ENCODE measurements at regions not wholly inside any gene's neighbourhood (a gene's known extent, or its start where the extent isn't known, plus 50 kb on each side); places are given as distances from the start of the nearest gene placed in this dataset.

- RAD21 ChIA-PET (ENCODE audit: low non-redundant PET in 1 of 2, low total read pairs in 2 of 2, uncharacterized antibody in 2 of 2, unreplicated experiment in 2 of 2): no interaction called here
- BruUV-seq (replicated peaks): no TSS peak
- DNase-seq (ENCODE audit: low read depth, low spot score): no peak
These were observed 480.7 kb downstream of the CSNK1G3 start for GRCh38 chr5:123992641-123993040.

GRCh38 chr5:123987956-123988355, 476.0 kb downstream of the CSNK1G3 start:
- no peaks in the 10 kb centered on the region for H3K4me1 ChIP-seq (ENCODE audit: control insufficient read depth in 1 of 2, insufficient read depth in 2 of 2, low read length in 2 of 2)
- ATAC-seq (no peak), DNase-seq (ENCODE audit: low read depth, low spot score) (no peak)
- H3K4me2 ChIP-seq (ENCODE audit: low read length): no peak overlapping the region
- no peaks in the 10 kb centered on the region for H3K9me2 ChIP-seq (ENCODE audit: insufficient read depth)
- H3K36me3 ChIP-seq (ENCODE audit: control insufficient read depth in 1 of 2, insufficient read depth in 2 of 2, low read length in 2 of 2): no peaks in the 10 kb centered on the region
- H2AFZ ChIP-seq (ENCODE audit: low read depth, low read length, poor library complexity, severe bottlenecking): no peak overlapping the region
- no TSS peak for BruUV-seq (replicated peaks)
- H3K9ac ChIP-seq (ENCODE audit: low read length): no peak overlapping the region
- TF ChIP-seq RAD21 (IDR thresholded peaks at IDR 0.05; ENCODE audit: low read depth) (no peak), SIN3A (IDR thresholded peaks at IDR 0.05; ENCODE audit: low read depth) (no peak), MAX (IDR thresholded peaks at IDR 0.05) (no peak), JUND (IDR thresholded peaks at IDR 0.05) (no peak), SP1 (IDR thresholded peaks at IDR 0.05; ENCODE audit: low read depth) (no peak)
- ChIA-PET CTCF (no interaction called here), RAD21 (ENCODE audit: low non-redundant PET in 1 of 2, low total read pairs in 2 of 2, uncharacterized antibody in 2 of 2, unreplicated experiment in 2 of 2) (no interaction called here), POLR2A (no interaction called here)
- H3K27ac ChIP-seq (ENCODE audit: low read depth, low read length): no peak overlapping the region
- intact Hi-C loops (cut with micrococcal nuclease): no loop called here
- no peak overlapping the region for H3K4me3 ChIP-seq (replicated peaks in 1 of 2; ENCODE audit: low read depth in 1 of 2, low read length in 2 of 2)
- no peaks in the 10 kb centered on the region for H4K20me1 ChIP-seq (ENCODE audit: insufficient read depth)
- H3K79me2 ChIP-seq (ENCODE audit: insufficient read depth, low read length): no peaks in the 10 kb centered on the region
- no peaks in the 10 kb centered on the region for H3K27me3 ChIP-seq (ENCODE audit: insufficient read depth, low read length)
- no peaks in the 10 kb centered on the region for H3K9me3 ChIP-seq (ENCODE audit: control insufficient read depth in 1 of 2, insufficient read depth in 1 of 2, low read depth in 1 of 2, low read length in 2 of 2)

More at GRCh38 chr5:123992641-123993040, 480.7 kb downstream of the CSNK1G3 start:
- Histone ChIP-seq H4K20me1 (ENCODE audit: insufficient read depth) (no peaks in the 10 kb centered on the region), H3K79me2 (ENCODE audit: insufficient read depth, low read length) (no peaks in the 10 kb centered on the region), H3K27me3 (ENCODE audit: insufficient read depth, low read length) (no peaks in the 10 kb centered on the region), H3K9me3 (ENCODE audit: control insufficient read depth in 1 of 2, insufficient read depth in 1 of 2, low read depth in 1 of 2, low read length in 2 of 2) (no peaks in the 10 kb centered on the region), H3K4me3 (replicated peaks in 1 of 2; ENCODE audit: low read depth in 1 of 2, low read length in 2 of 2) (no peak overlapping the region), H3K27ac (ENCODE audit: low read depth, low read length) (no peak overlapping the region), H3K4me2 (ENCODE audit: low read length) (no peak overlapping the region), H3K36me3 (ENCODE audit: control insufficient read depth in 1 of 2, insufficient read depth in 2 of 2, low read length in 2 of 2) (no peaks in the 10 kb centered on the region), H2AFZ (ENCODE audit: low read depth, low read length, poor library complexity, severe bottlenecking) (no peak overlapping the region), H3K9me2 (ENCODE audit: insufficient read depth) (no peaks in the 10 kb centered on the region), H3K4me1 (ENCODE audit: control insufficient read depth in 1 of 2, insufficient read depth in 2 of 2, low read length in 2 of 2) (no peaks in the 10 kb centered on the region), H3K9ac (ENCODE audit: low read length) (no peak overlapping the region)
- ATAC-seq: no peak
- CTCF ChIA-PET: no interaction called here
- intact Hi-C loops (cut with micrococcal nuclease): no loop called here
- TF ChIP-seq POLR2AphosphoS5 (IDR thresholded peaks at IDR 0.05; ENCODE audit: low read depth, low read length): no peak
- TF ChIP-seq JUND (IDR thresholded peaks at IDR 0.05): no peak
- TF ChIP-seq YY1 (IDR thresholded peaks at IDR 0.05; ENCODE audit: extremely low read depth, insufficient replicate concordance, low read depth, low read length): no peak
- TF ChIP-seq EGR1 (IDR thresholded peaks at IDR 0.05; ENCODE audit: low read depth): no peak
- TF ChIP-seq ZNF274 (IDR thresholded peaks at IDR 0.05; ENCODE audit: low read depth, low read length): no peak
- TF ChIP-seq EZH2phosphoT487 (IDR thresholded peaks at IDR 0.05; ENCODE audit: borderline replicate concordance): no peak
- TF ChIP-seq ATF3 (IDR thresholded peaks at IDR 0.05): no peak
- TF ChIP-seq CBX3 (IDR thresholded peaks at IDR 0.05; ENCODE audit: low read depth): no peak
- no peak for TF ChIP-seq FOSL1 (IDR thresholded peaks at IDR 0.05; ENCODE audit: low read depth)
- no peak for TF ChIP-seq ZFX (IDR thresholded peaks at IDR 0.05)
- no peak for TF ChIP-seq TCF7L2 (IDR thresholded peaks at IDR 0.05; ENCODE audit: borderline replicate concordance, extremely low read depth, insufficient read depth, insufficient read length)
- POLR2A ChIA-PET: no interaction called here

Data from HCT116 (cell line).